BJ (cell line): ENCODE measurements at regions not wholly inside any gene's neighbourhood (a gene's known extent, or its start where the extent isn't known, plus 50 kb on each side); places are given as distances from the start of the nearest gene placed in this dataset.
"Not testable (repeated sequence)": the region's sequence is repeated elsewhere in the genome, so short reads cannot be mapped to it uniquely, and the experiment has no call there.

Experiments used
- CTCF ChIA-PET: fragments of 350-600 bp; formaldehyde crosslinking; extraction: SDS; loops from one replicate; lab custom pipeline; 2021; ENCODE audit warnings: antibody characterized with exemption, inconsistent platforms; lab: Yijun Ruan, JAX
- POLR2A ChIA-PET: fragments of 300-600 bp; sonication (Branson Sonifier 250); formaldehyde crosslinking; extraction: SDS; loops from one replicate; lab custom pipeline; 2021; ENCODE audit warnings: antibody characterized with exemption; lab: Charles Lee
- DNase-seq: peaks from one replicate; pipeline ENCODE4 v3.0.0-alpha.2; 2011; ENCODE audit warnings: low read depth
- H3K27me3 ChIP-seq: 2 replicates; pipeline ENCODE4 v1.6.0; 2011; ENCODE audit warnings: low read length; ENCODE audit not compliant: control insufficient read depth, insufficient read depth
- H3K36me3 ChIP-seq: 2 replicates; pipeline ENCODE4 v1.5.1; 2011; ENCODE audit warnings: low read length; ENCODE audit not compliant: control insufficient read depth, insufficient read depth
- H3K4me3 ChIP-seq: 2 replicates; pipeline ENCODE4 v1.5.1; 2011; ENCODE audit warnings: low read depth, mild to moderate bottlenecking, control low read depth, low read length
- CTCF ChIP-seq: IDR thresholded peaks from 2 replicates; pipeline ENCODE4 v1.5.1; 2011; ENCODE audit warnings: low read depth, mild to moderate bottlenecking, control low read depth, inconsistent platforms, low read length, moderate library complexity; ENCODE audit not compliant: insufficient read depth

GRCh38 chr13:71290963-71291841 lies 575.8 kb downstream of the DACH1 start:
- CTCF ChIA-PET = no interaction called here
- H3K36me3 ChIP-seq = no peaks in the 10 kb centered on the region
- POLR2A ChIA-PET = no interaction called here
- no peaks in the 10 kb centered on the region for H3K27me3 ChIP-seq
- H3K4me3 ChIP-seq = no peak overlapping the region
- no peak for TF ChIP-seq CTCF
- no peak for DNase-seq

- CTCF ChIA-PET = not testable (repeated sequence)
Measured at GRCh38 chr13:71289980-71290379, 577.0 kb downstream of the DACH1 start.

GRCh38 chr13:71285700-71286099 lies 581.3 kb downstream of the DACH1 start:
- ChIA-PET POLR2A (no interaction called here), CTCF (no interaction called here)
- no peak for DNase-seq
- H3K4me3 ChIP-seq = no peak overlapping the region
- no peaks in the 10 kb centered on the region for H3K27me3 ChIP-seq
- no peaks in the 10 kb centered on the region for H3K36me3 ChIP-seq
- TF ChIP-seq CTCF = no peak

More at GRCh38 chr13:71289980-71290379, 577.0 kb downstream of the DACH1 start:
- H3K27me3 ChIP-seq, H3K36me3 ChIP-seq, H3K4me3 ChIP-seq, DNase-seq, POLR2A ChIA-PET: not testable (repeated sequence)

GRCh38 chr13:71278512-71278911 lies 588.5 kb downstream of the DACH1 start:
- ChIA-PET CTCF (no interaction called here), POLR2A (no interaction called here)
- no peak for TF ChIP-seq CTCF
- H3K36me3 ChIP-seq = no peaks in the 10 kb centered on the region
- H3K4me3 ChIP-seq = no peak overlapping the region
- DNase-seq = no peak
- H3K27me3 ChIP-seq = no peaks in the 10 kb centered on the region

GRCh38 chr13:71274923-71275608 lies 591.9 kb downstream of the DACH1 start:
- no peak for DNase-seq
- CTCF ChIA-PET = no interaction called here
- Histone ChIP-seq H3K4me3 (no peak overlapping the region), H3K27me3 (no peaks in the 10 kb centered on the region), H3K36me3 (no peaks in the 10 kb centered on the region)
- POLR2A ChIA-PET = no interaction called here
- no peak for TF ChIP-seq CTCF
